MV-4-11 (cell line): ENCODE measurements at regions not wholly inside any gene's neighbourhood (a gene's known extent, or its start where the extent isn't known, plus 50 kb on each side); places are given as distances from the start of the nearest gene placed in this dataset.

Experiments
- DNase-seq: peaks from one replicate; lab custom pipeline; 2025; lab: John Stamatoyannopoulos, UW

- no peak for DNase-seq
Observed at GRCh38 chr2:126403039-126403628, 252.8 kb upstream of the GYPC start.

GRCh38 chr2:126406267-126406666, 249.7 kb upstream of the GYPC start:
- no peak for DNase-seq

GRCh38 chr2:126408671-126409070, 247.3 kb upstream of the GYPC start:
- DNase-seq = no peak

DNA sequence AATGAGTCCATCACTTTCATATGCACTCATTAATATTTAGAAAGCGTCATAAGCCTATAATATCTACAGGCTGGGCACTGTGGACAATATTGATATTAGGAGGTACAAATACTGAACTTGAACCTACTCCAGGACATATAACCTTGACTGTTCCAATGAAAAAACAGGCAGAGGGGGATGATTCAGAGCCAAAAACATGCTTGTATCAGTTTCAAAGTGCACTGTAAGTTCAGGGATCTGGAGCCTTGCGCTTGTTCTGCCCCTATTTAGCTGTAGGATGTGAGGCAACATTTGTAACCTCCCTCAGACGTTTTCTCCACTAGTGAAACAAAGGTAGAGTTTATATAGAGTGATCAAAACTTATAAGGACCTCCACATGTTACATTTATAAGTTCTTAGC, 246.1 kb upstream of the GYPC start:
- no peak for DNase-seq

DNA sequence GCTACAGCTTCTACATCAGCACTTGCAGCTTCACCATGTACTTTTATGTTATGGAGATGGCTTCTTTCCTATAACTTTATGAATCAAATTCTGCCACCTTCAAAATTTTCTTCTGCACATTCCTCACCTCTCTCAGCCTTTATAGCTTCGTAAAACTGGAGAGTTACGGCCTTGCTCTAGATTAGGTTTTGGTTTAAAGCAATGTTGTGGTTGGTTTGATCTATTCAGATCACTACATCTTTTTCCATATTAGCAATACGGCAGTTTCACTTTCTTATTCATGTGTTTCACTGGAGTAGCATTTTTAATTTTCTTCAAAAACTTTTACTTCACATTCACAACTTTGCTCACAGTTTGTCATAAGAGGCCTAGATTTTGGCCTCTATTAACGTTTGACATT, 242.9 kb upstream of the GYPC start:
- no peak for DNase-seq

DNA sequence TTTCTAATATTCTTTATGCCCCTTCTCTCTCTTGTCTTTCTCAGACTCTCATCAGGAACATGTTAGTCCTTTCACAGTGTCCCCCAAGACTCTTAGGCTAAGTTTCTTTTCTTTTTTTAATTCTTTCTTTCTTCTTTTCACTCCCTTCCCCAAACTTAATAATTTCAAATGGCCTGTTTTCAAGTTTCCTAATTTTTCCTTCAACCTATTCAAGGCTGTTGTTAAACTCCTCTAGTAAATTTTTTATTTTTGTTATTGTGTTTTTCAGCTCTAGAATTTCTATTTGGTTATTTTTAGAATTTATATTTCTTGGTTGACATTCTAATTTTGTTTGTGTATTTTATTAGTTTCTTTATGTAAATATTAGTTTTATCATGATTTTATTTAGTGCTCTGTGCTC, 236.6 kb upstream of the GYPC start:
- no peak for DNase-seq

GRCh38 chr2:126425943-126426342, 230.0 kb upstream of the GYPC start:
- no peak for DNase-seq

GRCh38 chr2:126429103-126429502, 226.9 kb upstream of the GYPC start:
- no peak for DNase-seq

GRCh38 chr2:126431136-126431535, 224.8 kb upstream of the GYPC start:
- DNase-seq = no peak

DNA sequence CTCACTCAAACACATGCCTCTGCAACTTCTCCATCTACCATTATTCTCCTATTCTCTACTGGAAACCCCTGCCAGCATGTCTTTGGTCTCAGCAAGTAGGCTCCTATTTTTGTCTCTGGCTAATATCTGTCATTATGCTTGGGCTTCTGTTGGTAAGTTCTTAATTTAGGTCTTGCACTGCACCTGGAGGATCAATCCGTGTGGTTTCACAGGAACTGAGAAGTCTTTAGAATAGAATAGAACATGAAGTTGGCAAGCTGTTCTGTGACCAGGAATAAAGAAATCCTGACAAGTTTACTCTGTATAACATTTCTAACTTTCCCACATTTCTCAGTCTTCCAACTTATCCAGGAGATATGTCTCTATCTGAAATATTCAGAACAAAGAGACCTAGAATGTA, 219.5 kb upstream of the GYPC start:
- no peak for DNase-seq

DNA sequence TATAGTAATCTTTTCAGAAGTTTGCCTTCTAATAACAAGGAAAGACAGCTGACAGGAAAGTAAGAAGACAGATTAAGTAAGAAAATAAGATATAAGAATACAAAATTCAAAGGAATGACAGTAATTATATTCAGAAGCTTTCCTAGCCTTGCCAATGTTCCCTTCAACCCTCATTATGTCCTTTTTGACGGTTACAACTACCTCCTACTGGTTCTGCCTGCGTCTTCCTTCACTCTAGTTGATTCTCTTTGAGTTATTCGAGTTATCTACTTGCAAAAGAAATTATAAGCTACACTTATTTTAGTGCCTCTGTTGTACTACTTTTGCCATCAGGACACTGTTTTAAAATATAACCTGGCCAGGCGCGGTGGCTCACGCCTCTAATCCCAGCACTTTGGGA, 218.9 kb upstream of the GYPC start:
- DNase-seq = no peak

GRCh38 chr2:126444512-126444911, 211.4 kb upstream of the GYPC start:
- no peak for DNase-seq

GRCh38 chr2:126446106-126446695, 209.8 kb upstream of the GYPC start:
- no peak for DNase-seq

- no peak for DNase-seq
Observed at GRCh38 chr2:126448611-126449010, 207.3 kb upstream of the GYPC start.

DNA sequence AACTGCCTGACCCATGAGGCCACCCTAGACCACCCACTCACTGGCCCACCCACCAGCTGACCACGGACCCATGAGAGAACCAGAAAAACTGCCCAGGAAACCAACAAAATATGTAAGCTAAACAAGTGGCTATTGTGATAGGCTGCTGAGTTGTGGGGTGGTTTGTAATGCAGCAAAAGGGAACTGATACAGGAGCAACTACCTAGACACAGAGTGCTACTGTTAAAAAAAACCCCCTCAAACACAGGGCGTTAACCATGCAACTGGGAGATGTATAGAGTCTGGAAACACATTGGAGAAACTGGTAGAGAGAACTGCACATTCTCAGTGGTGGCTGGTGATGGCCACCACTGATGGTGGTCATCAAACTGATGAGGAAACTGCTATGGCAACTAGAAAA, 206.3 kb upstream of the GYPC start:
- no peak for DNase-seq

DNA sequence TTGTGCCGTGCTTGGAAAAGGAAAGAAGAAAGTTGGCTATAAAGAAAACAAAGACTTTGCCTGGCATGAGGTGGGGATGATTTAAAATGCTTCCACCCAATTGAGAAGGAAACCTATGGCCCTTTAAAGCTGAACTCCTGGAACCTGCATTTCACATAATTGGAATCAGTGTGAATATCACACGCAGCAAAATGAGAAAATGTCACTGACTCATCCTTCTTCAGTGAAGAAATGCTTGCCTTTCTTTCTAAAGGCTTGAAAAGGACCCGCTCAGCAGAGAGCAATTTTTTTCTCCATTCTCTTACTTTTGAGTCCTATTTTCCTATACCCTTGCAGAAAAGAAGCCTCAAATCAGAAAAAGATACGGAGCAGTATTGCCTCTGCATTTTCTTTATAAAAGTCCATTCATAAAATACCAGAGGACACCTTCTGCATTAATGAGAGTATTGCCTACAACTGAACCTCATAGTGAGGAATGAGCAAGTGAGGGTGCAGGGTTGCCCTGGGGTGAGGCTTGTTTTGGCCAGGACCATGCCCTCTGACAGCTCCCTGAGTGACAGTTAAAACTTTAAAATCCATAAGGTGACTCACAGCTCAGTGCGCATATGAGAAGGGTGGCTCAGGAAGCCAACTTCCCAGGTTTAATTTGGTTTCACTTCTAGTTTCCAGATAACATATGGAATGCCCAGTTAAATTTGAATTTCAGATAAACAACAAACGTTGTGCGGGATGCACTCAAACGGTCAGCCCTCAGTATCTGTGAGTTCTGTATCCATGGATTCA, 191.9 kb upstream of the GYPC start:
- DNase-seq = no peak

DNA sequence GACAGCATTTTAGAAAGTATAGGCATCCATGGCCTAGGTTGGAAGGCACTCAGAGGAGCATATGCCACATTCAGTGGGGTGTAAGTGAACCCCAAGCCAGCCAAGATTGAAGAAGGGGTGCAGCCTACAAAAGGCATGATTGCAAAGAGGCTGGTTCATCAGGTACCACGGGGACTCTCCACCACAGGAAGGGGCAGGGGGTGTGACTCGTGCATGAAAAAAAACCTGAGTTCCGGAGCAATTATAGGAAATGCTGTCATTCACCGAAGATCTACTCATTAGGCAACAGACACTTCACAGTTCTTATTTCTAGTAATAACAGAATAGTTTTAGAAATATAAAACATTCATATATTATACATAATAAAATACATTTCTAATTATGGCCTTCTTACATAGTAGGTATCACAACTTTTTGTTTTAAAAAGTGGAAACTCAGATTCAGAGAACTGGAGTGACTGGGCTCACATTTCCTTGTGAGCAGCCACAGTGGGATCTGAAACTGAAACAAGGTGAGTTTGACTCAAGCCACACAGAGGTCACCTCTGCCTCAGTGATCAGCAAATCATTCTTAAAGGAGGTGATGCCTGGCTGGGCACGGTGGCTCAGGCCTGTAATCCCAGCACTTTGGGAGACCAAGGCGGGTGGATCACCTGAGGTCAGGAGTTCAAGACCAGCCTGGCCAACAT, 188.4 kb upstream of the GYPC start:
- no peak for DNase-seq

DNA sequence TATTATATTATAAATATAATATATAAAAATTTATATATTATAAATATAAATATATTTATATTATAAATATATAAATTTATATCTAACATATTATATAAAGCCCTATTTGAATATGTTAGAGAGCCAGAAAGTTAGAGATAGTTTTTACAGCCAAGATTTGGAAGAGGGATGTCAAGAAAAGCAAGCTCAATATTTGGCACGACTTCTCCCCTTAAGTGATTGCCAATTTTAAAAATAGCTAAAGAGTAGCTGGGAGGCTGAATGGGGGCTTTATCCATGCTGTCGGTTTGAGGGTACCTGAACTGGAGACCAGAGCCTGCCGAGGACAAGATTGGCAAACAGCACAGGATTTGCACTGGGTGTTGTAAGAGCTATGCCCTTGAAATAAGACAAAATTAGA, 180.9 kb upstream of the GYPC start:
- no peak for DNase-seq

DNA sequence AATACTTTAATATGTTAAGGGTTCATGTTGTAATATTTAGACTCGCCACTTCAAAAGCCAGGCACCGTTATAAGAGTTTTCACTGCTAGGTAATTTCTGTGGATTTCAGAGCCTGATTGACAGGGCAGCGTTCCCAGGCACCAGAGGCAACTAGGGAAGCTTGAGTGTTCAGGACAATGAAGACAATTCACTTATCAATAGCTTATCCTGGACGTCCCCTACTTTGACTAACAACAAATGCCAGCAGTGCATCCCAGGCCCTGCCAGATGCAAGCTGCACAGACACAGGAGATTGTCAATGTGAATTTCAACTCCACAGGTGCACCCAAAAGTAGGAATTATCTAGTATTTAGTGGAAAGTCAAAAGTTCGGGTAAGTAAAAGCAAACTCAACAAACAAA, 179.3 kb upstream of the GYPC start:
- DNase-seq = no peak

DNA sequence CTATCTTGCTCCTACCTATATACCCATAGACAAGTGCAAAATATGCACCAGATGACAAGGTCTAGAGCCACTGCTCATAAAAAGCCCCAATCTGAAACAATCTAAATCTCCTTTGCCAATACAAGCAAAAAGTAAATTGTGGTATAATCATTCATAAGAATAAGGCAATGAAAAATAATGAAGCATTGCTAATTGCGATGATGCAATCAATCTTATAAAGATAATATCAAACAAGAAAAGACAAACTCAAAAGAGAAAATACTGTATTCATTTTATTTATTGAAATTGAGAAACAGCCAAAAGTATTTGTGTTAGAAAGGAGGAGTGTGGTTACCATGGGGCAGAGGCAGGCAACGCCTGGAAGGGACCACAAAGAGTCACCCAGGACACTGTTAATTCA, 175.9 kb upstream of the GYPC start:
- DNase-seq = no peak

DNA sequence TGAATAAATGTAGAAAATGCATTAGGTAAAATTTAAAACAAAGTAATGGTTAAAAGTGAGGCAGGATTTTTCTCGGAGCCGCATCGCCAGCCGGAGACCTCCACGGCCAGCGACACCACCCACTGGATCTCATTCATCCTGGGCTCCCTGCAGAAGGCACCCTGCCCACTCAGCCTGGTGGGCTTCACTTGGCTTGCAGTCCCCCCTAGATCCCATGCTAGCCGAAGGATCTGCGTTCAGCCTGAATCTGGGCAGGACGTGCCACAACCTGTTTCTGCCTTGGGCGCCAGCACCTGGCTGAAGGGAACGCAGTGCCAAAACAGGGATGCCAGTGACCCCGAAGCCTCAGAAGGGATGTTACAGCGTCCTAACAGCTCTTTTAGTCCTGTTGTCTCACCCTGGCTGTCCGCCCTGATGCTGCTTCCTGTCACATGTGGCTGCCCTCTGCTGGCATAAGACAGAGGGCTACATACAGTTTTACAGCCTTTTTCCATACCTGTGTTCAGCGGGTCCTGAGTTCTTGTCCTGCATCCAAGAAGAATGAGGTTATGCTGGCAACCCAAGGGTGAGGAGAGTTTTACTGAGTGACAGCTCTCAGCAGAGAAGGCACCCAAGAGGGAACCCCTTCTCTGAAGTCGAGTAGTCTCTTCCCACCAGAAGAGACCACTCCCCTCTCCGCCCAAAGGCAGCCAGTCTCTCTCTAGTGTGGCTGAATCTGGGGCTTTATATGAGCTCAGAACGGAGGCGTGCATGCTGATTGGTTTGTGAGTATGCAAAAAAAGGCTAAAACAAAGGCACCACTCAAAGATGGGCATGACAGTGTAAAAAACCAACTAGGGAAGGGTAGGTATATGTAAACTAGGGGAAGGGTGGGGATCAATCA, 173.1 kb upstream of the GYPC start:
- no peak for DNase-seq

DNA sequence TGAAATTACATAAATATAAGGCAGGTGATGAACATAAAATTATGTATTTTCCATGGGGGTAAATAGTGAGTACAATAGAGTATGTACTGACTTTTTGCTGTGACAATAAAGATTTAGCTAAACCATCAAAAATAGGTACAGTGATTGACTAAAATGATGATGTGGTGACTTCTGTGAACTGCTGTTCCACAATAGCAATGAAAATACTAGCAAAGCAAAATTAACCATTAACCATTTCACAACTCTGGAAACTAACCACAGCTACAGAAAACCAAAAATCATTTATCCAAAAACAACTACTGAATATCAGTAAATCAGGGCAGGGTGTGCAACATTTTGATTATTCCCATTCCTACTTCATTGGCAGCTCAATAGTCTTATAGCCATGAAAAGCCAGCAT, 161.4 kb upstream of the GYPC start:
- DNase-seq = no peak
